Right renal cortex interstitium (tissue), 3 donors: ENCODE measurements at regions not wholly inside any gene's neighbourhood (a gene's known extent, or its start where the extent isn't known, plus 50 kb on each side); places are given as distances from the start of the nearest gene placed in this dataset.
"Not testable (repeated sequence)": the region's sequence is repeated elsewhere in the genome, so short reads cannot be mapped to it uniquely, and the experiment has no call there.

Experiments
- DNase-seq, 3 donors: peaks; one replicate each; pipeline ENCODE4 v3.0.0-alpha.2; 2013; ENCODE audit warnings: low read depth in 3 of 3, low spot score in 2 of 3

GRCh38 chr6:49001856-49002541 is 461.1 kb downstream of the MMUT start:
- DNase-seq = no peak

- DNase-seq = no peak
Observed at GRCh38 chr6:48998574-48998973, 464.5 kb downstream of the MMUT start.

- no peak for DNase-seq
Observed at GRCh38 chr6:48996461-48997119, 466.5 kb downstream of the MMUT start.

- DNase-seq = no peak
Observed at GRCh38 chr6:48994811-48995210, 468.2 kb downstream of the MMUT start.

- DNase-seq = no peak
Observed at GRCh38 chr6:48990739-48991138, 472.3 kb downstream of the MMUT start.

GRCh38 chr6:48986845-48987244 is 476.2 kb downstream of the MMUT start:
- no peak for DNase-seq

- DNase-seq = no peak
Observed at GRCh38 chr6:48986105-48986504, 476.9 kb downstream of the MMUT start.

GRCh38 chr6:48985025-48985424 is 478.0 kb downstream of the MMUT start:
- DNase-seq = no peak

GRCh38 chr6:48983968-48984367 is 479.1 kb downstream of the MMUT start:
- DNase-seq = not testable (repeated sequence)

- DNase-seq = no peak
Observed at GRCh38 chr6:48983377-48983776, 479.7 kb downstream of the MMUT start.

- DNase-seq = no peak
Observed at GRCh38 chr6:48979806-48980205, 483.2 kb downstream of the MMUT start.

GRCh38 chr6:48979085-48979484 is 484.0 kb downstream of the MMUT start:
- no peak for DNase-seq

GRCh38 chr6:48978016-48978415 is 485.0 kb downstream of the MMUT start:
- DNase-seq = no peak

GRCh38 chr6:48977573-48977972 is 485.5 kb downstream of the MMUT start:
- DNase-seq = no peak

GRCh38 chr6:48973491-48973890 is 489.6 kb downstream of the MMUT start:
- DNase-seq = no peak

GRCh38 chr6:48961781-48962415 is 501.2 kb downstream of the MMUT start:
- DNase-seq = no peak

GRCh38 chr6:48959251-48960060 is 503.6 kb downstream of the MMUT start:
- DNase-seq = no peak

- DNase-seq = no peak
Observed at GRCh38 chr6:48957781-48958180, 505.3 kb downstream of the MMUT start.

GRCh38 chr6:48951917-48952316 is 511.1 kb downstream of the MMUT start:
- no peak for DNase-seq

- not testable (repeated sequence) for DNase-seq
Observed at GRCh38 chr6:48944276-48944675, 518.8 kb downstream of the MMUT start.

GRCh38 chr6:48933136-48933535 is 529.9 kb downstream of the MMUT start:
- DNase-seq = no peak
